ENCODE measurements at regions not wholly inside any gene's neighbourhood (a gene's known extent, or its start where the extent isn't known, plus 50 kb on each side); places are given as distances from the start of the nearest gene placed in this dataset.
"Not testable (repeated sequence)": the region's sequence is repeated elsewhere in the genome, so short reads cannot be mapped to it uniquely, and the experiment has no call there.

- H3K4me1 Mint-ChIP-seq (ENCODE audit: low read depth), result no peaks in the 10 kb centered on the region
- peaks cover 8% of the 10 kb centered on the region for H3K9me3 Mint-ChIP-seq
- no peaks in the 10 kb centered on the region for H3K27me3 Mint-ChIP-seq
- intact Hi-C loops (cut with micrococcal nuclease), result no loop called here
- H3K27ac Mint-ChIP-seq, result no peak overlapping the region
- H3K4me3 Mint-ChIP-seq, result no peak overlapping the region
- no peaks in the 10 kb centered on the region for H3K36me3 Mint-ChIP-seq (ENCODE audit: low read depth)
These were observed 247.3 kb upstream of the CNR1 start for GRCh38 chr6:88413459-88413858.

GRCh38 chr6:88408355-88408754 lies 242.2 kb upstream of the CNR1 start:
- H3K27me3 Mint-ChIP-seq; H3K4me1 Mint-ChIP-seq (ENCODE audit: low read depth); H3K27ac Mint-ChIP-seq; H3K4me3 Mint-ChIP-seq; H3K9me3 Mint-ChIP-seq; H3K36me3 Mint-ChIP-seq (ENCODE audit: low read depth); intact Hi-C loops (cut with micrococcal nuclease): not testable (repeated sequence)

- intact Hi-C loops (cut with micrococcal nuclease); H3K27ac Mint-ChIP-seq; H3K36me3 Mint-ChIP-seq (ENCODE audit: low read depth); H3K4me3 Mint-ChIP-seq; H3K9me3 Mint-ChIP-seq; H3K4me1 Mint-ChIP-seq (ENCODE audit: low read depth); H3K27me3 Mint-ChIP-seq: not testable (repeated sequence)
These were observed 240.5 kb upstream of the CNR1 start for GRCh38 chr6:88406674-88407073.

GRCh38 chr6:88403486-88403885 lies 237.3 kb upstream of the CNR1 start:
- Mint-ChIP-seq H3K9me3 (no peaks in the 10 kb centered on the region), H3K4me3 (no peak overlapping the region), H3K27me3 (no peaks in the 10 kb centered on the region), H3K4me1 (ENCODE audit: low read depth) (no peaks in the 10 kb centered on the region), H3K36me3 (ENCODE audit: low read depth) (no peaks in the 10 kb centered on the region), H3K27ac (no peak overlapping the region)
- intact Hi-C loops (cut with micrococcal nuclease), result no loop called here

GRCh38 chr6:88402909-88403308 lies 236.8 kb upstream of the CNR1 start:
- no peak overlapping the region for H3K4me3 Mint-ChIP-seq
- no peaks in the 10 kb centered on the region for H3K9me3 Mint-ChIP-seq
- no peaks in the 10 kb centered on the region for H3K36me3 Mint-ChIP-seq (ENCODE audit: low read depth)
- H3K4me1 Mint-ChIP-seq (ENCODE audit: low read depth), result no peaks in the 10 kb centered on the region
- intact Hi-C loops (cut with micrococcal nuclease), result no loop called here
- no peak overlapping the region for H3K27ac Mint-ChIP-seq
- H3K27me3 Mint-ChIP-seq, result no peaks in the 10 kb centered on the region

- H3K27ac Mint-ChIP-seq; H3K4me3 Mint-ChIP-seq; H3K36me3 Mint-ChIP-seq (ENCODE audit: low read depth); intact Hi-C loops (cut with micrococcal nuclease); H3K27me3 Mint-ChIP-seq; H3K9me3 Mint-ChIP-seq; H3K4me1 Mint-ChIP-seq (ENCODE audit: low read depth): not testable (repeated sequence)
These were observed 224.9 kb upstream of the CNR1 start for GRCh38 chr6:88390998-88391397.

- Mint-ChIP-seq H3K36me3 (ENCODE audit: low read depth) (no peaks in the 10 kb centered on the region), H3K27me3 (peaks cover 2% of the 10 kb centered on the region), H3K27ac (no peak overlapping the region), H3K9me3 (peaks cover 9% of the 10 kb centered on the region), H3K4me3 (no peak overlapping the region), H3K4me1 (ENCODE audit: low read depth) (no peaks in the 10 kb centered on the region)
- intact Hi-C loops (cut with micrococcal nuclease), result no loop called here
These were observed 222.4 kb upstream of the CNR1 start for GRCh38 chr6:88388589-88388988.

GRCh38 chr6:88386167-88386566 lies 220.0 kb upstream of the CNR1 start:
- Mint-ChIP-seq H3K27me3 (no peaks in the 10 kb centered on the region), H3K4me3 (no peak overlapping the region), H3K4me1 (ENCODE audit: low read depth) (no peaks in the 10 kb centered on the region), H3K36me3 (ENCODE audit: low read depth) (no peaks in the 10 kb centered on the region), H3K9me3 (peaks cover 2% of the 10 kb centered on the region), H3K27ac (no peak overlapping the region)
- intact Hi-C loops (cut with micrococcal nuclease), result no loop called here

- H3K27ac Mint-ChIP-seq, result no peak overlapping the region
These were observed 217.0 kb upstream of the CNR1 start for GRCh38 chr6:88383183-88383582.

GRCh38 chr6:88381289-88381642 lies 215.1 kb upstream of the CNR1 start:
- Mint-ChIP-seq H3K4me1 (ENCODE audit: low read depth) (peaks cover 9% of the 10 kb centered on the region), H3K4me3 (no peak overlapping the region), H3K27me3 (no peaks in the 10 kb centered on the region), H3K27ac (no peak overlapping the region), H3K36me3 (ENCODE audit: low read depth) (no peaks in the 10 kb centered on the region), H3K9me3 (no peaks in the 10 kb centered on the region)
- intact Hi-C loops (cut with micrococcal nuclease), result no loop called here

More at GRCh38 chr6:88383183-88383582, 217.0 kb upstream of the CNR1 start:
- intact Hi-C loops (cut with micrococcal nuclease), result no loop called here
- no peak overlapping the region for H3K4me3 Mint-ChIP-seq
- peaks cover 9% of the 10 kb centered on the region for H3K4me1 Mint-ChIP-seq (ENCODE audit: low read depth)
- H3K27me3 Mint-ChIP-seq, result no peaks in the 10 kb centered on the region
- H3K36me3 Mint-ChIP-seq (ENCODE audit: low read depth), result no peaks in the 10 kb centered on the region
- H3K9me3 Mint-ChIP-seq, result no peaks in the 10 kb centered on the region

- no peaks in the 10 kb centered on the region for H3K9me3 Mint-ChIP-seq
- no peaks in the 10 kb centered on the region for H3K36me3 Mint-ChIP-seq (ENCODE audit: low read depth)
- no peak overlapping the region for H3K27ac Mint-ChIP-seq
- no peaks in the 10 kb centered on the region for H3K27me3 Mint-ChIP-seq
- intact Hi-C loops (cut with micrococcal nuclease), result no loop called here
- H3K4me3 Mint-ChIP-seq, result no peak overlapping the region
- H3K4me1 Mint-ChIP-seq (ENCODE audit: low read depth), result peaks cover 9% of the 10 kb centered on the region
These were observed 214.6 kb upstream of the CNR1 start for GRCh38 chr6:88380618-88381288.

GRCh38 chr6:88380083-88380482 lies 213.9 kb upstream of the CNR1 start:
- Mint-ChIP-seq H3K27ac (no peak overlapping the region), H3K9me3 (no peaks in the 10 kb centered on the region), H3K27me3 (no peaks in the 10 kb centered on the region), H3K4me1 (ENCODE audit: low read depth) (peaks cover 9% of the 10 kb centered on the region), H3K4me3 (no peak overlapping the region), H3K36me3 (ENCODE audit: low read depth) (no peaks in the 10 kb centered on the region)
- intact Hi-C loops (cut with micrococcal nuclease), result no loop called here

- no peaks in the 10 kb centered on the region for H3K9me3 Mint-ChIP-seq
- H3K27ac Mint-ChIP-seq, result no peak overlapping the region
- no peaks in the 10 kb centered on the region for H3K27me3 Mint-ChIP-seq
- H3K36me3 Mint-ChIP-seq (ENCODE audit: low read depth), result no peaks in the 10 kb centered on the region
- intact Hi-C loops (cut with micrococcal nuclease), result no loop called here
- peaks cover 9% of the 10 kb centered on the region for H3K4me1 Mint-ChIP-seq (ENCODE audit: low read depth)
- no peak overlapping the region for H3K4me3 Mint-ChIP-seq
These were observed 212.5 kb upstream of the CNR1 start for GRCh38 chr6:88378639-88379038.

GRCh38 chr6:88377976-88378568 lies 211.9 kb upstream of the CNR1 start:
- no peak overlapping the region for H3K4me3 Mint-ChIP-seq
- intact Hi-C loops (cut with micrococcal nuclease), result no loop called here
- no peaks in the 10 kb centered on the region for H3K36me3 Mint-ChIP-seq (ENCODE audit: low read depth)
- no peaks in the 10 kb centered on the region for H3K9me3 Mint-ChIP-seq
- H3K4me1 Mint-ChIP-seq (ENCODE audit: low read depth), result peaks cover 9% of the 10 kb centered on the region
- no peak overlapping the region for H3K27ac Mint-ChIP-seq
- H3K27me3 Mint-ChIP-seq, result no peaks in the 10 kb centered on the region

- Mint-ChIP-seq H3K9me3 (no peaks in the 10 kb centered on the region), H3K4me3 (no peak overlapping the region), H3K27me3 (no peaks in the 10 kb centered on the region), H3K4me1 (ENCODE audit: low read depth) (peaks cover 9% of the 10 kb centered on the region), H3K36me3 (ENCODE audit: low read depth) (no peaks in the 10 kb centered on the region), H3K27ac (no peak overlapping the region)
- intact Hi-C loops (cut with micrococcal nuclease), result no loop called here
These were observed 210.7 kb upstream of the CNR1 start for GRCh38 chr6:88376768-88377387.
